ENCODE measurements at regions not wholly inside any gene's neighbourhood (a gene's known extent, or its start where the extent isn't known, plus 50 kb on each side); places are given as distances from the start of the nearest gene placed in this dataset.

- H3K4me2 ChIP-seq (ENCODE audit: control insufficient read depth, insufficient read depth), result no peak overlapping the region
- ChIA-PET SMC1A (ENCODE audit: uncharacterized antibody, unreplicated experiment) (interaction anchor here (0.6 kb wide), 1 partner anchor 417 kb away, joined by 3 read pairs; no protein-coding TSS in a partner anchor), CTCF (no interaction called here), RAD21 (ENCODE audit: unreplicated experiment) (no interaction called here), POLR2A (no interaction called here)
- ATAC-seq (no peak), FAIRE-seq (no peak), DNase-seq (ENCODE audit: low read depth, low spot score) (no peak)
- TF ChIP-seq KAT2A (conservative IDR thresholded peaks at IDR 0.05; ENCODE audit: control insufficient read depth, low read depth, low read length) (no peak), TCF7 (IDR thresholded peaks at IDR 0.05; ENCODE audit: borderline replicate concordance) (no peak), RELA (IDR thresholded peaks at IDR 0.05; ENCODE audit: borderline replicate concordance, partially characterized antibody) (no peak), MEF2A (IDR thresholded peaks at IDR 0.05; ENCODE audit: insufficient read depth, low read depth, low read length) (no peak), TCF12 (IDR thresholded peaks at IDR 0.05; ENCODE audit: low read depth, low read length) (no peak), ZNF622 (IDR thresholded peaks at IDR 0.05) (no peak), RFX5 (IDR thresholded peaks at IDR 0.05; ENCODE audit: low read depth, low read length) (no peak), CREM (IDR thresholded peaks at IDR 0.05; ENCODE audit: low read depth) (no peak), HDAC6 (IDR thresholded peaks at IDR 0.05; ENCODE audit: unreplicated experiment) (no peak), RAD51 (IDR thresholded peaks at IDR 0.05) (no peak), BMI1 (IDR thresholded peaks at IDR 0.05; ENCODE audit: borderline replicate concordance) (no peak), NR2C1 (IDR thresholded peaks at IDR 0.05) (no peak), ZBTB4 (CRISPR knock-in tag; IDR thresholded peaks at IDR 0.05) (no peak), CEBPZ (IDR thresholded peaks at IDR 0.05; ENCODE audit: low read depth, low read length) (no peak)
- in situ Hi-C loops (cut with MboI) (no loop called here), intact Hi-C loops (cut with micrococcal nuclease; ENCODE audit: unreplicated experiment) (no loop called here)
- no peaks in the 10 kb centered on the region for H3K27me3 ChIP-seq (replicated peaks in 1 of 2; ENCODE audit: control insufficient read depth in 2 of 2, insufficient read depth in 2 of 2, low read length in 1 of 2)
- no peak overlapping the region for H3K27ac ChIP-seq (ENCODE audit: control insufficient read depth, insufficient read depth)
- no peaks in the 10 kb centered on the region for H3K9me3 ChIP-seq (replicated peaks; ENCODE audit: control insufficient read depth, insufficient read depth, low read length)
- H2AFZ ChIP-seq (ENCODE audit: control insufficient read depth, low read depth, low read length), result no peak overlapping the region
- no peaks in the 10 kb centered on the region for H3K79me2 ChIP-seq (ENCODE audit: control insufficient read depth, insufficient read depth, low read length)
- BruUV-seq (replicated peaks), result no TSS peak
- H4K20me1 ChIP-seq (ENCODE audit: control insufficient read depth, insufficient read depth), result no peaks in the 10 kb centered on the region
- no peaks in the 10 kb centered on the region for H3K36me3 ChIP-seq (ENCODE audit: control insufficient read depth in 2 of 2, insufficient read depth in 2 of 2, low read length in 1 of 2)
- H3K4me3 ChIP-seq, result no peak overlapping the region
- WGBS (ENCODE audit: insufficient coverage, insufficient replicate concordance, low lambda C conversion rate, missing lambda C conversion rate), result 52% methylated on average over 3 of the region's 3 CpGs
- H3K9ac ChIP-seq (ENCODE audit: control insufficient read depth, insufficient read depth, low read length), result no peak overlapping the region
- H3K4me1 ChIP-seq (ENCODE audit: control insufficient read depth, insufficient read depth, low read length), result no peaks in the 10 kb centered on the region
Observed at GRCh38 chr5:117667105-117667504, 1092.5 kb upstream of the SEMA6A start.

Measured in GM12878 (cell line).